ENCODE measurements at regions not wholly inside any gene's neighbourhood (a gene's known extent, or its start where the extent isn't known, plus 50 kb on each side); places are given as distances from the start of the nearest gene placed in this dataset.
"Not testable (repeated sequence)": the region's sequence is repeated elsewhere in the genome, so short reads cannot be mapped to it uniquely, and the experiment has no call there.

DNA sequence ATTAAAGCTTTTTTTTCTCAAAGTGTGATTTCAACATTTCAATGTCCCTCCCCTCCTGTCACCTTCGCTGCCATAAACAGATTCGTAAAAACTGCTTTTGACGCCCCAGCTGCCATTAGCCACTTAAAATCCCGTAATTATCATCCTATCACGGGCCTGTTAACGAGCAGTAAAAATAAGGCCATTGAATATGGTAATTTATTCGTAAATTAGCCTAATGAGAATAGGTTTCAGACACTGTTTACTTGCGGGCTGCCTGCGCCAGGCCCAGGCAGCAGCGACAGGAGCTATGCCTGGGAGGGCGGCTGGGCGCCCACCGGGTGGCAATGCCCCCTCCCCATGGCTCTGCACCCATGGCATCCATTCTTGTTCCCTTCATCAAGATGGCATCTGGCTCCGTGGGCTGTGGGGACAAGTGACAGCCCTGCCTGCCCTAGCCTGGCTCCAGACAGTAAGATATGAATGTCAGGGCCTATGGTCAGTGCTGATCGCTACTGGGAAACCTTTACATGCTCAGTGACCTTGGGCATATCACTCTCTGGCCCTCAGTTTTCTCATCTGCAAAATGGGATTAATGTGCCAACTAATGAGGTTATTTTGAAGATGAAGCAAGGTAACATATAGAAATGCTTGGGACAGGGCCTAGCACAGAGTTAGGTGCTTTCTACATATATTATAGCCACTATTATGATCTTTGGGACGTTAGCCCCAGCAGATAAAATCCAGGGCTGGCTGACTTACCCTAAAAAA, 500.8 kb downstream of the MN1 start:
- no peak for DNase-seq

DNA sequence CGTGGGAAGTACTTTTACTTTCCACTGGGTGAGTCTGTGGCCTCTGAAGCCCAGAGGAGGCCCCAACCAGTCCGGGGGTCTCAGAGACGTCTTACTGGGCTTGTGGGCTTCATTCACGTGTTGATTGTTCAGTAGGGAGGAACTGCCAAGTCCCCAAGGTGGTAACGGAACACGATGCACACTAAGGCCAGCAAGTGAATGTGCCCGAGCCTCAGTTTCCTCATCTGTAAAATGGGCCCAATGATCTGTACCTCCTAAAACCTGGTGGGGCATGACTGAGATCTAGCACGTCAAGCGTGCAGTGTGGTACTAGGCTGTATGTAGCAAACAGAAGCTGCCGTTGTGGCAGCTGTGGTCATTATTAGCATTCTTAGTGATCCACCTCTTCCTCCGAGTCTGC, 499.1 kb downstream of the MN1 start:
- no peak for DNase-seq

DNA sequence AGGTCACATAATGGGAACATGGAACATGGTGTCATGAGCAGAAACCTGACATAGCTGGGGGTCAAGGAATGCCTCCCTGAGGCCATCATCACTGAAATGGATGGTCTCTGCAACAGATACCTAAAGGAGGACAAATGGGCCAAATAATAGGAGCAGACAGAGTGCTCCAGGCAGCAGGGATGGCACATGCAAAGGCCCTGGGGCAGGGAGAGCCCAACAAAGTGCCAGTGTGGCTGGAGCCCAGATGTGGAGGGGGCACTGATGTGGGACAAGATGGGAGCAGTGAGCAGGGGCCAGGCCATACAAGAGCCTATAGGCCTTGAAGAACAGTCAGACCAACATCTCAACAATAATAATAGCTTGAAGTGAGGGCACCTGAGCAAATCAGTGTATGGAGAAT, 497.8 kb downstream of the MN1 start:
- no peak for DNase-seq

DNA sequence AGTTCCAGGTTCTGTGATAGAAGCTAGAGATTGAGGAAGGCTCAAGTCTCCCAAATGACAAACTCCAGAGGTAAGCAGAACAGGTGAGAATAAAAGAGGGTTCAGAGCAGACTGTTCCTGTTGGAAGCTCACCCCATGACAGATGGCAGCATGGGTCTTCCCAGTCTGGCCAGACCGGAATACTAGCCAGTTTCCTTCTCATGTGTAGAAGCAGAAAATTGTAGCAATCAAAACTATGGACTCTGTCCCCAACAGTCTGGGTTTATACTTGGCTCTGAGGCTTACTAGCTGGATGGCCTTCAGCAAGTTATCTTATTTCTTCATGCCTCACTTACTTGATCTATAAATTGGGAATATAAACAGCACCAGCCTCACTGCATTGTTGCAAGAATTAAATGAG, 494.8 kb downstream of the MN1 start:
- DNase-seq: no peak

DNA sequence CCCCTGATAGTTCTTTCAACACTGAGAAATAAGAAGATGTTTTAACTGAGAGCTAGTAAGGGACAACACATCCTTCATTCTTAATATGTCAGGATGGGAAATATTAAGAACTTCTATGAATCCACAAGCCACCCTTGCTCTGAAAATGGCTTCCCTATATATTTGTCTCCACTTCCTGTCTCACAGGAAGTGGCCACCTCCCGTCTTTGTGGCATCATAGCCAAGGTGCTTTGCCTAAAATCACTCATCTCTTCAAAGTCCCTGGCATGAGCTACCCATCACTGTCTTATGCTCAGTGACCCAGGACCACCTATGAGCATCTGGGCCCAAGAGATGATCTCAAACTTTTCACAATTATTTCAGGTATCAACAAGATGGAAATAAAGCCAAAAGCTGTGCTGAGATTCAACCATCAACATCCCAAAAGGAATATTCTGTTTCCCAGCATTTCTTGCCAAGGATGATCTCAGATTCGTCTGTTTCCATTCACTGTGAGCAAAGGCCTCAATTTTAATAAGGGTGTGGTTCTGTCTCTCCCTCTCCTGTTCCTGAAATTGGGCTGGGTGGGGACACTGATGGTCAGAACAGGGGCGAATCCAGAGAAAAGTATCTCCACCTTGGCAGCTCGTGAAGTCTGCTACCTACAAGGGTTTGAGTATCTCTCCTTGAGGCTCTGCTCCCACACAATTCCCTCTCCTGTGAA, 493.9 kb downstream of the MN1 start:
- DNase-seq: no peak

DNA sequence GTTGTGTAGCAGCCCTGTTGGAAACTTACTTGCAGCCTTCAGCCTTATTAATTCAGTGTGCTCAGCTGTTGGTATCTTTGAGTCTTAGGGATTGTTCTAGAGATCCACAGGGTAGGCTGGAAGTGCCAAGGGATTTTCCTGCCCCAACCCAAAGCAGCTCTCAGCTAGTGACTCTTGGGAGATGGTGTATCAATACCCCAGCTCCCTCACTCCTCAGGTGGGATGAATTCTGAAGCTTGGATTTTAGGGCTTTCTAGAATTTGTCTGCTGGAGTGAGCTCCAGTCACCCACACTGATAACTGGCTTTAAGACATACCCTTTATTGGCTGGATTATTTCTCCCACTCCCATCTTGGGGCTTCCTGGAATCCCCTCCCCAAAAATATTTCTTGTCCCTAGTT, 493.0 kb downstream of the MN1 start:
- no peak for DNase-seq

DNA sequence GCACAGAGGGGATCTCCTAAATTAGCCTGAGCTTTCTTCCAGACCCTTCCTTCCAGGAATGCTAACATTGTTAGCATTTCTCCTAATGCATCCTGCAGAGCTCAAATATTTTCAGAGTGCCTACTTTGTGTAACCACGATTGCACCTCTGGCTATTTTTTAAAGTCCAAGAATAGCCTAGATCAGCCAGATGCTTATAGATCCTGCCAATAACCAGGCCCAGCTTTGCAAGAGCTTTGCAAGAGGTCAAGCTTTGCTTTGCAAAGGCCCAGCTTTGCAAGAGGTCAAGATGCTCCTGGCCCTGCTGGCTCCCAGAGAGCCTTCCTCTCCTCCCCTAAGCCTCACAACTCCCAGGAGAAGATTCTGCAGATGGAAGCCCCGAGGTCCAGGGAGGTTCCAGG, 491.9 kb downstream of the MN1 start:
- DNase-seq: no peak

DNA sequence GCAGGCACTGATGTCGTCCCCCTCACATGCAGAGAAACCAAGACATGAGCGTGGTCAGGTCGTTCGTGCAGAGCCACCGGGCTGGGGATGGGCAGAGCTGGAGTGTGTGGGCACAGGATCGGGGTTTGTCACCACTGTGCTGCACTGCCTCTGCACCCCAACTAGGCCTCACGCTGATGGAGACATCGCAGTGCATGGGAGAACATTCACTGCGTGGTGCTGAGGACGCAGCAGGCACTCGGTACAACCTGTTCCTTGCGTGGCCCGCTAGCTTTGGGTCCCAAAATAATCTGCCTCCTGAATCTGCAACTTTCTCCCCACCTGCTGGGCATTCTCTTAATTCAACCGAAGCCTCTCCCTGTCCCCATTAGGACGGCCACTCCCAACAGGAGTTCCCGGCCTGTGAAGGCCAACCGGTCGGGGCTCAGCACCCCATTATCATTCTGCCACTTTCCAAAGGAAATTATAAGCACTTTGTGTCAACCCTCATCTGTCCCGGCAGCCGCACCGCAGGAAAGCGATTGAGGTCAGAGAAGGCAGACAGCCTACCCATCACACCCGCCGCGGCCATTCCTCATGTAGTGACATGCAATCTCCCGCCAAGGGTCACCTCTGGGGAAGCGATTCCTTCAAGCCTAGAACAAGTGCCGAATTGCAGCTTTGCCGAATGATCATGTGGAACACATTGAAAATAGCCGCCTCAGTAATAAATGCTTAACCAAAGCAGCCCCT, 490.4 kb downstream of the MN1 start:
- DNase-seq: no peak

DNA sequence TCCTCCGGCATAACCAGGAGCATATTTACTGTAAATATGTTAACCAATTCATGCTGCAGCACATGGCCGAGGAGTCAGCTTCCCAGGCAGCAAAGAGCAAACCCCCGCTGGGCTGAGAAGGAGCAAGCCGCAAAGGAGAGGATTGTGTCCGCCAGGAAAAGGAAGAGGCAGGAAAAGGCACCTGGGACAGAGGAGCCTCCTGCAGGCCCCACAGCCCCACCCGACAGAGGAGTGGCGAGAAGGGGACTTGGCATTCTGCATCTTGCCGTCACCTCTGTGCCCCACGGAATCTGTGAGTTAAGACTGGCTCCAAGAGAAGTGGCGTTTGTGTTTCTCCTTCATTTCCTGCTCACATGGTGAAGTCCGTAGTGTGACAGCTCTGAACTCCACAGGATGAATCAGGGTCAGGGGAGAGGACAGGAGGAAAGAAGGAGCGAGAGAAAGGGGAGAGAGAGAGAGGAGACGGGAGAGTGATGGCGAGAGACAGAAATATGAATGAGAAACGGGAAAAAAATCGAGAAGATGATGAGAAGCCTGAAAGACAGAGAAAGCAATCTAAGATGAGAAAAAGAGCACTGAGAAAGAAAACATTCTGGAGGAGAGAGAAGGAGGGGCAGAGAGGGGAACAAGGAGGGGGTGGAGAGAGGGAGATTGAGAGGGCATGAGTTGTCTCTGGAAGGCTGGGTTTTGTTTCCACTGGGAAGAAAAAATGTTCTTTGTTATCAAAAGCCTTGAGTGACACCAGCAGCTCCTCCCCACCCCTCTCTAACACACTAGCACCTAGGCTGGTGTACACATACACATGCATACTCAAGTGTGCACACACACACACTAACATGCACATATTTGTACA, 489.6 kb downstream of the MN1 start:
- DNase-seq: no peak

DNA sequence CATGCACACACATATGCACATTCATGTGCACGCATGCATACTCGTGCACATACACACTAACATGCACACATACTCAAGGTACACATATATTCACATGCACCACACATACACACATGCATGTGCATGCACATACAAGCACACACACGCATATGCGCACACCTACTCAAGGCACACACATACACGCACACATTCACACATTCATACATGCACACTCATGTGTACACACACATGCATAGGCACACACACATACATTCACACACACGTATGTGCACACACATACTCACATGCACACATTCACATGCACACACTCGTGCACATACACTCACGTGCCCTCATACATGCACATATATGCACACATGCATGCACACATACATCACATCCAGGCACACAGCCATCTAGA, 489.0 kb downstream of the MN1 start:
- DNase-seq: no peak

DNA sequence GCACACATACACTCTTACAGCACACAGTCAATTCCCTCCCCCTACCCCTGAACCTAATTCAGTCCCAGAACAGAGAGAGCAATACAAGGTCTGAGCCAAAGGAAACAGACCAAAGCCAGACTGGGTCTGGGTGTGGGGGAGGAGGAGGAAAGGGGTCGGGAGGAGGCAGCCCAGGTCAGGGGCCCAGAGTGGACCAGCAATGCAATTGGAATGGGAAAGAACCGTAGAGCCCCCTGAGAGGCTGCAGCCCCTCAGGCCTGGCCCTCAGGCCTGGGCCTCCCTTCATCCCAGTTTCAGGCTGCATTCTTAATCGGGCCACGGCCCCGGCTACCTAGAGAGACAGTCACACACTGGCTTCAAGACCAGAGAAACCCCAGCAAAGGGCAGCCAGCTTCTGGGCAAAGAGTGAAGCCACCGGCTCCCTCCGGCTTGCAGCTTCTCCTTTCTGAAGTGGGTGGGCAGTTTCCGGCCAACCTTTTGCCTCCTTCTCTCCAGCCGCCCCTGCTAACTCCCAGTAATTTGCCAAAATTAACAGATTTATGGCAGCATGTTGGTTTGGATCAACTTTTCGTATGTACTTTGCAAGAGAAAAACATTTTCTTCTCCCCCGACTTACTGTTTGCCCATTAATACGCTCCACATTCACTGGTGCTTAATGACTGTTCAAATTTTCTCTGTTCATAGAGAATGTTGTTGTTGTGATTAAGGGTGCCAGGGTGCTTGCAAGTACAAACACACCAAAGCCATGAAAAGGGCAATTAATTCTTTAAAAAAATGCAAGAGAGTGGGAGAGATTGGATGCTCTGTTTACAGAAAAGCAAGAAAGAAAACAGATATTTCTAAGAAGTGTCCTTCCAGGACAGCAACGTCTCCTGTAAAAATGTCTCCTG, 488.3 kb downstream of the MN1 start:
- no peak for DNase-seq

DNA sequence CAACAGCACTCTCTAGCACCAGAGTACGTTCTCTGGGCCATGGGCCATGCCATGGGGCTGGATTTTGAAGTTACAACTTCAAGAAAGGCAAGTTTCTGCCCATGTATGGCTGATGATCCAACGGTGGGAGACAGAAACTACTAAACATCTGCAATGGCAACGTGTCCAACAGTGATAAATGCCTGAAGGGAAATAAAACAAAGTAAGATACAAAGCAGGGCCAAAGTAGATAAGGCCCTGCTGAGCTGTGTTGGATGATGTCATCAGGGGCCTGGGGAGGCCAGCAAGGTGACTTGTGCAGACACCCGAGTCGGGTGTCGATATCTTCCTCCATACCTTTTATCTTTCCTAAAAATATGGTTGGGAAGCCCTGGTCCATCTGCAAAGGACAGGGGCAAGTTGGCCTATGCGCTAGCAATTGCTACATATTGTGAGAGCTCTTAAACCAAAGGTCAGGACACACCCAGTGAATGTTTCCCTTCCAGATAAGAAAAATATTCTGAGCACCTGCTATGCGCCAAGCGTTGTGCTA, 487.2 kb downstream of the MN1 start:
- DNase-seq: no peak

DNA sequence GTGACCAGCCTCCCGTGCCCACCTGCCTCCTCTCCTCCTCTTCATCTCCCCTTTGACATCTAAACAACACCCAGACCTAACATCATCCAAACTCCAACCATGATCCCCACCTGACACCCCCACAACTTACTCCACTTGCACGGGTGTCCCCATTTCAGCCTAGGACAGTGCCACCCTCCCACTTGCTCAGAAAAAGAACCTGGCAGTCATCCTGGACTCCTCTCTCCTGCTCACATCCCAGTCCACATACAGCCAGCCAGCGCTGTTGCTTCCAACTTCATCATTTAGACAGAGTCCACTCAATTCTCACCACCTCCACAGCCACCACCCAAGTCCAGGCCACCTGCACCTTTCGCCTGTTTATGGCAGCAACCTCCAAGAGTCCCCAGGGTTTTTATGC, 485.7 kb downstream of the MN1 start:
- DNase-seq: no peak

DNA sequence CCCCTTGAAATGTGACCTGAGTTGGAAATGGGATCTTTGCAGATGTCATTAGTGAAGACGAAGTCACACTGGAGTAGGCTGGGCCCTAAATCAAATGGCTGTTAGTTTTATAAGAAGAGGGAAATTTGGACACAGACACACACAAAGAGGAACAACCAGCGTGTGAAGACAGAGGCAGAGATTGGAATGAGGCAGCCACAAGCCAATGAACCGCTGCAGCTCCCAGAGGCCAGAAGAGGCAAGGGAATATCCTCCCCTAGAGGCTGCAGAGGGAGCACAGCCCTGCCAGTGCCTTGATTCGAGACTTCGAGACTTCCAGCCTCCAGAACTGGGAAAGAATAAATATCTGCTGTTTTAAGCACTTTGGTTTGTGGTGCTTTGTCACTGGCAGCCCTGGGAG, 484.5 kb downstream of the MN1 start:
- no peak for DNase-seq

DNA sequence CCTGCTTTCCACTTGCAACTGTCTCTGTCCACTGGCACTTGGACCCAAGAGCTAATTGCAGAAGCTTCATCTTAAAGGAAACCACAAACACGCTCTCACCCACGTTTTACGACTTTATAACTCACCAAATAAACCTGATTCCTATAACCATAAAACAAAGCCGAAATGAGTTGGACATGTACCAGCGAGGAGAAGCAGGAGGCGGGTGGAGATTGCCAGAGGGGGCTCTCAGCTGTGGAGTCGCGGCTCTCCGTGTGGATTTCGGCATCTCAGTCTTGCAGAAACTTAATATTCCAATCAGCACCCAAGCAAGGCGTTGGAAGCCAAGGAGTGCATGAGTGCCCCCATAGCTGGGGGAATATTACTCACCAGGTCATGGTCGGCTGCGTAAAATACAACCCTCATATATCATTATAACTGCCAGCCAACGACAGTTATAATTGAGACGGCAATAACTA, 483.6 kb downstream of the MN1 start:
- no peak for DNase-seq

DNA sequence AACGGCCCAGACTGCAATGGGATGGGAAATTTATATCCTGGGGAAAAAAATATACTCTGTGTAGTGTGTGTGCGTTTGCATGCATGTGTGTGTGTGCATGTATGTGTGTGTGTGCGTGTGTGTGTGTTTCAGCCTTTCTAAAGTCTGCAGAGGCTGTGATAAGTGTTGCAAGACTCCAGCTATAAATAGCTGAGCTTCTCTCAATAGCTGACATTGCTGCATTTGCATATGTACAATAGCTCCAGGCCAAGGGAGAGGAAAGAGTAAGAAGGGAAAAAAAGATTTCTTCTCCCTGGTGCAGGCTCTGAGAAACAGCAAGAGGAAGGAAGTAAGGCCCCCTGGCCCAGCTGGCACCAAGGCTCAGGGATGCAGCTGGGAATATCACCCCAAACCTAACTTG, 483.0 kb downstream of the MN1 start:
- no peak for DNase-seq

DNA sequence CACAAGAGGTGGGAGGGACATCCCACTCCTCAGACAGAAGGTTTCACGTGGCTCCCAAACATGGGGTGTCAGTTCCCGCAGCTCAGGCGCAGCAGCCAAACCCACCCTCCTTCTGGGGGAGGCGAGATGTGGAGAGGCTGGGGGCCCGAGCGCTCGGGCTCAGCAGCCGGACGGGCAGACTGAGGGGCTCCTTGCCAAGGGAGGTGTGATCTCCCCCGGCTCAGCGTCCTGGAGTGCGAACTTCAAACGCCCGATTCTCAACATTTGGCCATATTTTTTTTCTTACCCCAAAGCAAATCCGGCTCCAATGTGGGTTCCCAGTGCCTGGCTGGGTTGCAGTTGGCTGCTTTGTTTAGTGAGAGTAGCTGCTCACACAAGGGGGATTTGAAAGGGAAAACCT, 477.9 kb downstream of the MN1 start:
- no peak for DNase-seq

DNA sequence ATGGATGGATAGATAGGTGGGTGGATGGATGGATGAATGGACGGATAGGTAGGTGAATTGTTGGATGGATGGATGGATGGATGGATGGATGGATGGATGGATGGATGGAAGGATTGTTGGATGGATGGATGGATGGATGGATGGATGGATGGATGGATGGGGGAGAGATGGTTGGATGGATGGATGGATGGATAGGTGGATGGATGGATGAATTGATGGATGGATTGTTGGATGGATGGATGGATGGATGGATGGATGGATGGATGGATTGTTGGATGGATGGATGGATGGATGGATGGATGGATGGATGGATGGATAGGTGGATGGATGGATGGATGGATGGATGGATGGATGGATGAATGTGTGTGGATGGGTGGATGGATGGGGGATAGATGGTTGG, 476.6 kb downstream of the MN1 start:
- not testable (repeated sequence) for DNase-seq

DNA sequence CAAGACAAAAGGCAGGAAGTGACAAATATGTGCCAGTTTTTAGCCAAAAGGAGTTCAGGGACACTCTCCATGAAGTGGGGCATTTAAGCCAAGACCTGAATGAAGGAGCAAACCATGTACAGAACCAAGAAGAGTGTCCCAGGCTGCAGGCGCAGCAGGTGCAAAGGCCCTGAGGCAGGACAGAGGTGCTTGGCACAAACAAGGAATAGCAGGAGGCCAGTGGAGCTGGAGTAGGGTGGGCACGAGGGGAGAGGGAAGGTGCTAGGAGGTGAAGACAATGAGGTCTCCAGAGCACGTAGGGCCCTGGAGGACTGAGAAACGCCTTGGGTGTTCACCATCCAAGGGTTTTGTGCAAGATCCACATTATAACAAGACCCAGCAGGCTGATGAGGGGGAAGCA, 474.1 kb downstream of the MN1 start:
- no peak for DNase-seq

DNA sequence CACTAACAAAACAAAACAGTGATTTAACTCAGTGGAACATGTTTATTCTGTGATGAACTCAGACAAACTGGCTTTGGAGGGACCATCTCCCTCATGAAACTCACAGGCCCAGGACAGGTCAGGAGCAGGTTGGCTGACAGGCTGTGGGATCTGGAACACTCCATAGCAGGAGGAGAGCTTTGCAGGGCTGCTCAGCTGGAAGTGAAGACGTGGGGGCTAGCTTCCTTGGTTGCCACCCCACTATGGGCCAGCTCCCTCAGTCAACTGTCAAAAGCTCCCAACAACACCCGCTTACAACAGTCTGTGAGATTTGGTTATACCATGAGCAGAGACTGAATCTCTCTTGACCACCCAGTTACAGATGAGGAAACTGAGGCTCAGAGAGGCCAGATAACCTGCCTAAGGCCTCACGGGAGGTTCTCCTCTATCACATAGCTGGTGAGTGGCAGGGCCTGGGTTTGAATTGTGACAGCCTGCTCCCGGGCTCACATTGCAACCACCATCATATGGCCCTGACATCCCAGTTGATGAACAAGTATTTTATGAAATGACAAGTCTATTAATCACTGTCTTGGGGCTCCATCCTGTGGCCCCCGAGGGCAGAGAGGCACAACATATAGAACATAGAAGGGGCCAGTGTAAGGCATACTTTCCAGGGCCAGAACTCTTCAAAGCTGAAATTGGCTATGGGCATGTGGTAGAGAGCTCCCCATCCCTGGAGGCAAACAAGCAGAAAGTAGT, 473.4 kb downstream of the MN1 start:
- DNase-seq: no peak

All from activated CD4-positive, alpha-beta T cell treated with anti-CD3 and anti-CD28 coated beads, Interleukin-2, amount 50 U/mL, for 16 hours (primary cell).